Thoracic aorta (tissue), 2 donors: ENCODE measurements at regions not wholly inside any gene's neighbourhood (a gene's known extent, or its start where the extent isn't known, plus 50 kb on each side); places are given as distances from the start of the nearest gene placed in this dataset.

Source experiments
- ATAC-seq: fragments of 150-250 bp; one replicate; pipeline ENCODE4 v1.8.0; 2017; ENCODE audit warnings: low read depth; ENCODE audit not compliant: insufficient number of reproducible peaks, low FRiP score
- DNase-seq: peaks from one replicate; pipeline ENCODE4 v3.0.0-alpha.2; 2020; ENCODE audit warnings: low spot score
- H3K27ac ChIP-seq, 2 donors: fragments of 200-600 bp; sonication (generic); 1 replicate in 1 of 2; 2 replicates in 1 of 2; pipeline ENCODE4 v1.5.1; 2016; ENCODE audit warnings: mild to moderate bottlenecking in 2 of 2, moderate library complexity in 2 of 2
- H3K27me3 ChIP-seq: fragments of 200-600 bp; sonication (generic); replicated peaks from 2 replicates; pipeline ENCODE4 v1.6.0; 2016; ENCODE audit warnings: mild to moderate bottlenecking; ENCODE audit not compliant: insufficient read depth
- H3K36me3 ChIP-seq: fragments of 200-600 bp; sonication (generic); one replicate; pipeline ENCODE4 v1.5.1; 2016
- H3K4me1 ChIP-seq, 2 donors: fragments of 200-600 bp; sonication (generic); 1 replicate in 1 of 2; 2 replicates in 1 of 2; pipeline versions ENCODE4 v1.5.1 to v1.6.0; 2016; ENCODE audit warnings: low read depth in 2 of 2, mild to moderate bottlenecking in 1 of 2; ENCODE audit not compliant: control insufficient read depth in 1 of 2
- H3K4me3 ChIP-seq: fragments of 200-600 bp; sonication (generic); 2 replicates; pipeline ENCODE4 v1.5.1; 2016; ENCODE audit warnings: mild to moderate bottlenecking
- H3K9me3 ChIP-seq: fragments of 200-600 bp; sonication (generic); 2 replicates; pipeline ENCODE4 v1.5.1; 2016
- TF ChIP-seq, protein P1 (sequence below): fragments of 200-600 bp; sonication (generic); IDR thresholded peaks from one replicate; pipeline ENCODE4 v1.5.1; 2019; ENCODE audit warnings: antibody characterized with exemption

DNA sequence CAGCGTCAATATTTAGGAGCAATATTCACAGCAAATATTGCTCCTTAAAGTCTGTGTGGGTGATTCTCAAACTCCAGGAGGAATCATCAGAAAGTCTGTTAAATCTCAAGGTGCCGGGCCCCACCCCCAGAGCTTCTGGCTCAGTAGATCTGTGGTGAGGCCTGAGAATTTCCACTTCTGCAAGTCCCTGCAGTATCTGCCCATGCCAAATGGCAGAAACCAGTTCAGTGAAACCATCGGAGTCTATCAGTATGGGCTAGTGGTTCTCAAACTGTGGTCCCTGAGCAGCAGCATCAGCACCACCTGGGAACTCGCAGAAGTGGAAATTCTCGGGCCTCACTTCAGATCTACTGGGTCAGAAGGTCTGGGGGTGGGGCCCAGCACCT, 202.9 kb downstream of the SLC4A3 start:
- Histone ChIP-seq H3K4me1 (no peaks in the 10 kb centered on the region), H3K4me3 (no peak overlapping the region), H3K36me3 (no peaks in the 10 kb centered on the region), H3K27ac (no peak overlapping the region), H3K27me3 (no peaks in the 10 kb centered on the region), H3K9me3 (no peaks in the 10 kb centered on the region)
- ATAC-seq, result no peak
- DNase-seq, result no peak
- TF ChIP-seq, protein P1, sequence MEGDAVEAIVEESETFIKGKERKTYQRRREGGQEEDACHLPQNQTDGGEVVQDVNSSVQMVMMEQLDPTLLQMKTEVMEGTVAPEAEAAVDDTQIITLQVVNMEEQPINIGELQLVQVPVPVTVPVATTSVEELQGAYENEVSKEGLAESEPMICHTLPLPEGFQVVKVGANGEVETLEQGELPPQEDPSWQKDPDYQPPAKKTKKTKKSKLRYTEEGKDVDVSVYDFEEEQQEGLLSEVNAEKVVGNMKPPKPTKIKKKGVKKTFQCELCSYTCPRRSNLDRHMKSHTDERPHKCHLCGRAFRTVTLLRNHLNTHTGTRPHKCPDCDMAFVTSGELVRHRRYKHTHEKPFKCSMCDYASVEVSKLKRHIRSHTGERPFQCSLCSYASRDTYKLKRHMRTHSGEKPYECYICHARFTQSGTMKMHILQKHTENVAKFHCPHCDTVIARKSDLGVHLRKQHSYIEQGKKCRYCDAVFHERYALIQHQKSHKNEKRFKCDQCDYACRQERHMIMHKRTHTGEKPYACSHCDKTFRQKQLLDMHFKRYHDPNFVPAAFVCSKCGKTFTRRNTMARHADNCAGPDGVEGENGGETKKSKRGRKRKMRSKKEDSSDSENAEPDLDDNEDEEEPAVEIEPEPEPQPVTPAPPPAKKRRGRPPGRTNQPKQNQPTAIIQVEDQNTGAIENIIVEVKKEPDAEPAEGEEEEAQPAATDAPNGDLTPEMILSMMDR, result no peak

DNA sequence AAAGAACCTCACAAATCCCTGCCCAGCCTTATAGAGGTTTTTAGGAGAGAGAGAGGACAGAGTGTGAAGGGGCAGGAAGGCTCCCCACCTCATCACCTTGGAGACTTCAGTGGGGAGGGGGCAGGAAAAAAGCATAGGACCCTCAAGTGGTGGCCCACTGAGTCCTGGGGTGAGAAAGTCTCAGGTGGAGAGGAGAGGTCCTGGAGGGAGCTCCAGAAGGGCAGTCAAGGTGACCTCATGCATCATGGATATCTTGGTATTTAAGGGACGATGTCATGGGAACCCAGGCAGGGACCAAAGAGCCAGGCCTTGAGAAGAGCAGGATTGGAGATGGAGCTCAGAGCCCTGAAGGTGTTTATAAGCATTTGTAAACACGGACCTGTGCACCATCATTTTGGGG, 204.5 kb downstream of the SLC4A3 start:
- Histone ChIP-seq H3K27ac (no peak overlapping the region), H3K36me3 (no peaks in the 10 kb centered on the region), H3K4me1 (no peaks in the 10 kb centered on the region), H3K9me3 (no peaks in the 10 kb centered on the region), H3K4me3 (no peak overlapping the region), H3K27me3 (no peaks in the 10 kb centered on the region)
- DNase-seq (no peak), ATAC-seq (no peak)
- TF ChIP-seq, protein P1, result no peak

DNA sequence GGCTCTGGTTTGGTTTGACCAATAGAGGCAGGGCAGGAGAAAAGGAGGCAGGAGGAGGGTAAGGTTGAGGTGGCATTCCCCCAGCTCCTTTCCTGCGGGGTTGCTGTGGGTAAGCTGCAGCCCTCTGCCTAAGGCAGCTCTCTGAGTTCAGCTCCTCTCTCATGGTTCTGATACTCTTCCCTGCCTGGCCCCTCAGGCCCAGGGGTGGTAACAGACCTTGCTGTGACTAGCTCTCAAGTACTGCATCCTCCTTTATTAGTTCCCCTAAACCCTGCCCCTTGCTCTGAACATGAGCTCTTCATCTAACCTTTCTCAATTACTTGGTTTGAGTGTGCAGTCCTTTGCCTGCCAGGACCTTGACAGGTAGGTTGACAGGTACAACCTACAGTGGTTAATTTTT, 205.5 kb downstream of the SLC4A3 start:
- H3K9me3 ChIP-seq, result no peaks in the 10 kb centered on the region
- no peaks in the 10 kb centered on the region for H3K36me3 ChIP-seq
- H3K4me1 ChIP-seq, result no peaks in the 10 kb centered on the region
- TF ChIP-seq, protein P1, result no peak
- no peak overlapping the region for H3K27ac ChIP-seq
- H3K4me3 ChIP-seq, result no peak overlapping the region
- no peak for DNase-seq
- no peak for ATAC-seq
- H3K27me3 ChIP-seq, result no peaks in the 10 kb centered on the region

DNA sequence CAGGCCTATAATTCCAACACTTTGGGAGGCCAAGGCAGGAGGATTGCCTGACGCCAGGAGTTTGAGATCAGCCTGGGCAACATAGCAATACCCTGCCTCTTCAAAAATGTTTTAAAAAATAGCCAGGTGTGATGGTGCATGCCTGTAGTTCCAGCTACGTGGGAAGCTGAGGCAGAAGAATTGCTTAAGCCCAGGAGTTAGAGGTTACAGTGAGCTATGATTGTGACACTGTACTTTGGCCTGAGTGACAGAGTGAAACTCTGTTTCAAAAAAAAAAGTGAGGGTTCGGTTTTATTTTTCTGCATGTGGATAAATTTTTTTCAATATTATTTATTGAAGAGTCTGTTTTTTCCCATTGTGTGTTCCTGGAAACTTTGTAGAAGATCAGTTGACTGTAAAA, 208.1 kb downstream of the SLC4A3 start:
- Histone ChIP-seq H3K4me1 (no peaks in the 10 kb centered on the region), H3K36me3 (no peaks in the 10 kb centered on the region), H3K9me3 (no peaks in the 10 kb centered on the region), H3K27me3 (no peaks in the 10 kb centered on the region), H3K4me3 (no peak overlapping the region), H3K27ac (no peak overlapping the region)
- TF ChIP-seq, protein P1, result no peak
- ATAC-seq (no peak), DNase-seq (no peak)

DNA sequence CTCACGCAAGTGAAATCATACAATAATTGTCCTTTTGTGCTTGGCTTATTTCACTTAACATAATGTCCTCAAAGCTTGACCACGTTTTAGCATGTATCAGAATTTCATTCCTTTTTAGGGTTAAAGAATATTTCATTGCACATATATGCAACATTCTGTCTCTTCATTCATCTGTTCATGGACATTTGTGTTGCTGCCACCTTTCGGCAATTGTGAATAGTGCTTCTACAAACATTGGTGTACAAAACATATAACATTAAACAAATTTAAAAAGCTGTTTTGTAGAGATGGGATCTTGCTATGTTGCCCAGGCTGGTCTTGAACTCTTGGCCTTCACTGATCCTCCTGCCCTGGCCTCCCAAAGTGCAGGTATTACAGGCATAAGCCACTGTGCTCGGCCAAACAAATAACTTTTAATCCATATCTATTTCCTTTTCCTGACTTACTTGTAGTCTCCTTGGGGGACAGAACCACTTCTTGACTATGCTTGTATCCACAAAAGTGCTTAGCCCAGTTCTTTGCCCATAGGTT, 209.3 kb downstream of the SLC4A3 start:
- ATAC-seq, result no peak

More for the DNA sequence above, 209.3 kb downstream of the SLC4A3 start:
- TF ChIP-seq, protein P1, result peak; percentile 14
- H3K4me1 ChIP-seq, result no peaks in the 10 kb centered on the region
- no peaks in the 10 kb centered on the region for H3K36me3 ChIP-seq
- no peak overlapping the region for H3K27ac ChIP-seq
- no peaks in the 10 kb centered on the region for H3K9me3 ChIP-seq
- no peak for DNase-seq
- H3K4me3 ChIP-seq, result no peak overlapping the region
- no peaks in the 10 kb centered on the region for H3K27me3 ChIP-seq
